Muscle layer of colon (tissue), 2 donors: ENCODE measurements at regions not wholly inside any gene's neighbourhood (a gene's known extent, or its start where the extent isn't known, plus 50 kb on each side); places are given as distances from the start of the nearest gene placed in this dataset.

Experiments used
- H3K27ac ChIP-seq: one replicate; pipeline ENCODE4 v1.7.0; 2013; ENCODE audit warnings: low read depth, mild to moderate bottlenecking, low read length, moderate library complexity
- H3K27me3 ChIP-seq, 2 donors: one replicate each; pipeline ENCODE4 v1.7.0; 2013; ENCODE audit warnings: low read length in 2 of 2, mild to moderate bottlenecking in 2 of 2; ENCODE audit not compliant: insufficient read depth in 2 of 2, control insufficient read depth in 1 of 2
- H3K36me3 ChIP-seq: one replicate; pipeline ENCODE4 v1.7.0; 2013; ENCODE audit warnings: mild to moderate bottlenecking, low read length; ENCODE audit not compliant: insufficient read depth
- H3K4me1 ChIP-seq: one replicate; pipeline ENCODE4 v1.7.0; 2013; ENCODE audit warnings: mild to moderate bottlenecking, low read length; ENCODE audit not compliant: insufficient read depth
- H3K4me3 ChIP-seq, 2 donors: one replicate each; pipeline ENCODE4 v1.7.0; 2013; ENCODE audit warnings: low read length in 2 of 2, low read depth in 1 of 2, mild to moderate bottlenecking in 1 of 2, moderate library complexity in 1 of 2
- H3K9ac ChIP-seq: one replicate; pipeline ENCODE4 v1.7.0; 2013; ENCODE audit warnings: low read length
- H3K9me3 ChIP-seq: one replicate; pipeline ENCODE4 v1.7.0; 2013; ENCODE audit warnings: mild to moderate bottlenecking, low read length
- donor health status: abdominal sarcoma.
- donor health status: Adenocarcinoma of cecum.

GRCh38 chr20:63093966-63094766 is 87.4 kb upstream of the BHLHE23 start:
- Histone ChIP-seq H3K4me1 (no peaks in the 10 kb centered on the region), H3K9ac (no peak overlapping the region), H3K27me3 (peaks cover 4 to 45% of the 10 kb centered on the region in 2 donors), H3K36me3 (no peaks in the 10 kb centered on the region), H3K9me3 (no peaks in the 10 kb centered on the region), H3K27ac (no peak overlapping the region), H3K4me3 (no peak overlapping the region)

- Histone ChIP-seq H3K9me3 (no peaks in the 10 kb centered on the region), H3K4me3 (no peak overlapping the region), H3K4me1 (no peaks in the 10 kb centered on the region), H3K9ac (no peak overlapping the region), H3K27ac (no peak overlapping the region), H3K36me3 (no peaks in the 10 kb centered on the region), H3K27me3 (peaks cover 4 to 43% of the 10 kb centered on the region in 2 donors)
Observed at GRCh38 chr20:63092660-63093215, 86.0 kb upstream of the BHLHE23 start.

GRCh38 chr20:63091901-63092659 is 85.3 kb upstream of the BHLHE23 start:
- Histone ChIP-seq H3K9me3 (no peaks in the 10 kb centered on the region), H3K27me3 (peaks cover 4 to 40% of the 10 kb centered on the region in 2 donors), H3K4me1 (no peaks in the 10 kb centered on the region), H3K4me3 (no peak overlapping the region), H3K36me3 (no peaks in the 10 kb centered on the region), H3K9ac (no peak overlapping the region), H3K27ac (no peak overlapping the region)

DNA sequence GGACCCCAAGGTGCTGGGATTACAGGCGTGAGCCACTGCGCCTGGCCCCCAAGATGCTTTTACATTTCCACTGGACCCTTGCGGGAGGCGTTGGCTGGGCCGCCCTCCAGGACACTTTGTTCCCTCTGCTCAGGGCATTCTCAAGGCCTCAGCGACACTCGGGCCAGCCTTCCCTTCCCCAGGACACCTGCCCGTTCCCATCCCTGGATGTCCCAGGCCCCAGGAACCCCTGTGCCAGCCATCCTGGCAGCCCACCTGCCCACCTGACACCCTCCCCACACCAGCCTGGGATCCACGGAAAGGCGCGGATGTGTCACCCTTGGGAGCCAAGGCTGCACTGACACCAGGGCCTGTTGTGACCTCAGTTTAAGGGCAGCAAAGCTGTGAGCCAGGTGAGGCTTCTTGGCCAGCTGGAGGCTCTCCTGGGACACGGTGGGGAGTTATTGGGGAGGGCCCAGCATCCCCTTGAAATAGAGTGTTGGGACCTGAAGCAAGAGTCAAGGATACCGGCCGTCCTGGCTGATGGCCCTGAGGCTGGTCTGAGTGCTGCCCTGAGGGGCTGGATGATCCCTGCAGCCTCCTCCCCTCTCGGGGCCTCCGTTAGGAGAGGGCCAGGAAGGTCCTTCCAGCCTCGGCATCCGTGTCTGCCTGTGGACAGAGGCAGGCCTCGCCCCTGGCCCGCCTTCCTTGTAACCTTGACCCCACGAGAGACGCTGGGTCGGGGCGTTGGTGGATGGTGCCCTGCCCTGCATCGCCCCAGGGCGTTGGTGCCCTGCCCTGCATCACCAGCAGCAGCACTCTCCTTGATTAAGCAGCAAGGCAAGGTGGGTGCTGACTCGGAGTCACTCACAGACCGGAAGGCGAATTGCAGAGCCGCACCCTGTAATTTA is 84.2 kb upstream of the BHLHE23 start:
- Histone ChIP-seq H3K4me1 (no peaks in the 10 kb centered on the region), H3K36me3 (no peaks in the 10 kb centered on the region), H3K9ac (no peak overlapping the region), H3K27ac (no peak overlapping the region), H3K9me3 (no peaks in the 10 kb centered on the region), H3K27me3 (peaks cover 4 to 29% of the 10 kb centered on the region in 2 donors), H3K4me3 (no peak overlapping the region)

DNA sequence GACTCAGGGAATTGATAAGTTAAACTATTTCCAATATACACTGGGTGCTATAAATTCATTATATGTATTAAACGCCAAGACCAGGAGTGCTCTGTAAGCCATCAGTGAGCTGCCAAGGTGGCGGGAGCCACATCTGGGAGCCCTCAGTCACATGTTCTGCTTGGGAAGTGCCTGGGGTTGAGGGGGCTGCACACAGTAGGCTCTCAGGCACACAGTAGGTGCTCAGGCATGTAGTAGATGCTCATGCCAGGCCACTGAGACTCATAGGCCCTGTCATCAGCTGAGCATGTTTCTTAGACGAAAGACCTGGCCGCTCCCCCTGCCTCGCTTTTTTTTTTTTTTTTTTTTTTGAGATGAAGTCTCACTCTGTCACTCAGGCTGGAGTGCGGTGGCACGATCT is 83.3 kb upstream of the BHLHE23 start:
- Histone ChIP-seq H3K9ac (no peak overlapping the region), H3K4me1 (no peaks in the 10 kb centered on the region), H3K27me3 (peaks cover 4 to 29% of the 10 kb centered on the region in 2 donors), H3K36me3 (no peaks in the 10 kb centered on the region), H3K27ac (no peak overlapping the region), H3K4me3 (no peak overlapping the region), H3K9me3 (no peaks in the 10 kb centered on the region)

DNA sequence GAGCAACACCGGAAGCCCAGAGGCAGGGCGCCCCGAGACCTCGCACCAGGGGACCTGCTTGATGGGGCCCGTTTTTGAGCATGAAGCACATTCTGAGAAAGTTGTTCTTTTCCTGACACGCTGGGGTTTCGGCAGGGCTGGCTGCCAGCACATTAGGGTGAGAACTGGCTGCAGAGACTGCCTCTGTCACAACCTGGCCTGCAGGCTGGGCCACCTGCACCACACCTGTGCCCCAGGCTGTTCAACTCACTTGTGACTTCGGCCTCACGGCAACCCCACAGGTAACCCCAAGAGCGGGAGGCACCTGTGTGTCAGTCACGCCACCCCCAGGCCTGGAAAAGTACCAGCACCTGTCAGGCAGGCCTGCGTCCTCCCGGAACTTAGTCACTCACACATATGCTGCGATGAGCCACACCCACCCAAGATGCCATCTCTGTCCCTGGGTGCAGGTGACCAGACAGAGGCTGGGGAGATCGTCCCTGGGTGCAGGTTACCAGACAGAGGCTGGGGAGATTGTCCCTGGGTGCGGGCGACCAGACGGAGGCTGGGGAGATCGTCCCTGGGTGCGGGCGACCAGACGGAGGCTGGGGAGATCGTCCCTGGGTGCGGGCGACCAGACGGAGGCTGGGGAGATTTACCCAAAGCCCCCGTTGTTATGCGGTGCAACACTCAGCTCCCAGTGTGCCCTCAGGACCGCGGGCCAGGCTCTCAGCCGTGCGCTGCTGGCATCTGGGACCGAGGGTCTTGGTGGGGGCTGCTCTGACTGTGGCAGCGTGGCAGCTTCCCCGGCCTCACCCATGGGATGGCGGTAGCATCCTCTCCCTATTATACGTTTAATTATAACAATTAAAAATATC is 82.5 kb upstream of the BHLHE23 start:
- Histone ChIP-seq H3K4me1 (no peaks in the 10 kb centered on the region), H3K4me3 (no peak overlapping the region), H3K9me3 (no peaks in the 10 kb centered on the region), H3K36me3 (no peaks in the 10 kb centered on the region), H3K27ac (no peak overlapping the region), H3K9ac (no peak overlapping the region), H3K27me3 (peaks cover 4 to 26% of the 10 kb centered on the region in 2 donors)

DNA sequence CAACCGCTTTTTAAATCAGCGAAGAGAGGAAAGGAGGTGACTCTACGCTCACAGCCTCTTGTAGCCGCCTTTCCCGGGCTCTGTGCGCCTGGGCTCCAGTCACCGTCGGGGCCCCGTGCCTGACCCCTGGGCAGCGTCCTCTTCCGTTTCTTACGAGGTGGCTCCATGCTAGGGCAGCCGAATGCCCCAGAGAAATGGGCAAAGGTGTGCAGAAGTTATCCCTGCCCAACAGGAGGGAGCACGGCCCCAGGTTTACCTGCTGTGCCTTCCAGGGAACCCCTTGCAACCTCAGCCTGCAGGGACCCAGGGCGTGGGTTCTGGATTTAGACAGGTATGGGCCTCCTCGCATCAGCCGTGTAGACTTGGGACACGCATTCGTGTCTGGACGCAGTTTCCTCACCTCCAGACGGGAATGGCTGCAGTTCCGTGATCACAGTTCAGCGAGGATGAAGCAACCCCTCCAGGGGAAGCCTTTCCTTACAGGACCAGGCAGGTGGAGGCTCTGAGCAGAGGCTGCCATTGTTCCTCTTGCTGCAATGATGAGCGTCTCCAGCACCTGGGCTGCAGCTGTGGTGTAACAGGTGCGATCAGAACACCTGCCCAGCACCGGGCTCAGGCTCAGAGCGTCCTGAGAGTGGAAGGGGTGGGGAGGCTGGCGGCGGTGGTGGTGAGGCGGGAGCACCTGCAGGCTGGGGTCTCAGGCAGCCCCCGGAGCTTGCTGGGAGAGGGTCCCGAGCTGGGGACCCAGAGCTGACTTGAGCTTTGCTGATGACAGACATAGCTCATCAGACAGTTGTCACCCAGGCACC is 81.3 kb upstream of the BHLHE23 start:
- no peak overlapping the region for H3K9ac ChIP-seq
- H3K4me3 ChIP-seq = no peak overlapping the region
- no peaks in the 10 kb centered on the region for H3K36me3 ChIP-seq
- no peaks in the 10 kb centered on the region for H3K9me3 ChIP-seq
- H3K27me3 ChIP-seq = peaks cover 4 to 38% of the 10 kb centered on the region in 2 donors
- H3K27ac ChIP-seq = no peak overlapping the region
- H3K4me1 ChIP-seq = no peaks in the 10 kb centered on the region

DNA sequence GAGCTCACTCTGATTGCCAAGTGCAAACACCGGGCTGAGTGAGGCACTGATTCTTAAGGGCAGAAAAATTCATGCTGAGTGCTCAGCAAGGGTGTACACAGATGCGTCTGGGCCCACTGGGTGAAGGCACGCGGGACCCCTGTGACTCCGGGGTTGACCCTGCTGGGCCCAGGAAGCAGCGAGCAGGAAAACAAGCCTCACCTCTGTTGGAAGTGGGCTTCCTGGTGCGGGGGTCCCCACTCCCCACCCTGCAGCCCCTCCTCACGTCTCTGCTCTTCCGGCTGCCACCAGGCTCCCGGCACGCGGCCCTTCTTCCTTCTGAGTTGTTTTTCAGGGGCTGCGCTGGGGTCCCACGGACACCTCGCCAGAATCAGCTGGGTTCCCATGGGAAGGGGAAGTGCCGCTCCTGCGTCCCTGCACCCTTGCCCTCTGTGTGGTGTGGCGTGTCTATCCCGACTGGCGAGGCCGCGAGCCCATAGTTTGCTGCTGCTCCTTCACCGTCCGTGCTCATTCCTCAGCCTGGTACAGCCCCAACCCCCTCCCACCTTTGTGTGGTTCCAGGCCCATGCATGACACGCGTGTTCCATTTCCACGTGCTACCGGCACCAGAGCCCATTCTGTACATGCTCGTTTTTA is 80.6 kb upstream of the BHLHE23 start:
- Histone ChIP-seq H3K27me3 (peaks cover 4 to 38% of the 10 kb centered on the region in 2 donors), H3K27ac (no peak overlapping the region), H3K36me3 (no peaks in the 10 kb centered on the region), H3K4me1 (no peaks in the 10 kb centered on the region), H3K9me3 (no peaks in the 10 kb centered on the region), H3K9ac (no peak overlapping the region), H3K4me3 (no peak overlapping the region)

DNA sequence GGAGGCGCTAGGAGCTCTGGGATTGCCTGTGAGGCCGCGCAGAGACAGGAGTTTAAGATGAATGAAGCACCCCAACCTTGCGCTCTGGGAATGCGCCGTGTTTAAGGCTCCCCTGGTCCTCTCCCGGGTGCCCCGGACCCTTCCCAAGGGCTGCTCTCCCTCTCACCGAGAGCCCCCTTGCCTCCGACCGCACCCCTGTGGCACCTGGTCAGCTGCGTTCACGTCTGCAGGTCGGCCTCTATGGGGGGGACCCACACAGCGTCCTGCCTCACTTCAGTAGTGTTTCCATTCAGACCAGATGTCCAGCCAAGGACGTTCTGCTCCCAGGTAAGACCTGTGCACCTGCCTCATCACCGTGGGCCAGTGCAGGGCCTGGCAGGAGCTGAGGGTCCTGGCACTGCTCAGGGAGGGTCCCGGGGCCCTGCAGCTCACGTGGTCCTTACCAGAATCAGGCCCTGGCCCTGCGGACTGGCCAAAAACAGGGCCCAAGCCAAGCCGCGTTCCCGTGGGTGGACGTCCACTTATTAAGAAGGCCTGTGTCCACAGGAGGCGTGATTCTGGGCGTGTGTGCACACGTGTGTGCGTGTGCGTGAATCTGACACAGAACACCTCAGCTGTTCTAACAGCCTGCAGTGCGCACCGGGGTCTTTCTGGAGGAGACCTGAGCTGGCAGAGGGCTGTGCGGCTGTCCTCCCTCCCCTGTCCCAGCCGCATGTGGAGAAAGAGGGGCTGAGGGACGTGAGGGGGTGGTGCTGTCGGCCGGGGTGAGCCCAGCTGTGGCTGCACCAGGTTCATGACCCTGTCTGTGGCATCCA is 79.9 kb upstream of the BHLHE23 start:
- H3K27ac ChIP-seq = no peak overlapping the region
- no peaks in the 10 kb centered on the region for H3K36me3 ChIP-seq
- peaks cover 4 to 38% of the 10 kb centered on the region in 2 donors for H3K27me3 ChIP-seq
- H3K4me1 ChIP-seq = no peaks in the 10 kb centered on the region
- H3K9me3 ChIP-seq = no peaks in the 10 kb centered on the region
- H3K4me3 ChIP-seq = no peak overlapping the region
- no peak overlapping the region for H3K9ac ChIP-seq
